HCT116 (cell line): ENCODE measurements at regions not wholly inside any gene's neighbourhood (a gene's known extent, or its start where the extent isn't known, plus 50 kb on each side); places are given as distances from the start of the nearest gene placed in this dataset.
A peak's percentile ranks its signal among the peaks of the same experiment; 100 is the strongest.

ENCODE experiments used
- EZH2phosphoT487 ChIP-seq: fragments of 200-600 bp; IDR thresholded peaks from 2 replicates; pipeline ENCODE4 v1.6.1; 2018; ENCODE audit warnings: antibody characterized with exemption, borderline replicate concordance
- TF ChIP-seq, protein P1 (sequence below), 3 experiments: fragments of 200-600 bp in 1 of 3; sonication (generic) in 1 of 3; IDR thresholded peaks in 2 of 3; conservative IDR thresholded peaks in 1 of 3; 2 replicates each; pipeline ENCODE4 v1.5.1; 2012 to 2017; ENCODE audit warnings: low read depth in 2 of 3, low read length in 2 of 3, antibody characterized with exemption in 1 of 3, borderline replicate concordance in 1 of 3, control low read depth in 1 of 3, mild to moderate bottlenecking in 1 of 3, mixed read lengths in 1 of 3, mixed run types in 1 of 3, moderate library complexity in 1 of 3; ENCODE audit not compliant: insufficient read depth in 1 of 3

GRCh38 chr4:162839814-162840213, 326.9 kb downstream of the NAF1 start:
- TF ChIP-seq, protein P1, sequence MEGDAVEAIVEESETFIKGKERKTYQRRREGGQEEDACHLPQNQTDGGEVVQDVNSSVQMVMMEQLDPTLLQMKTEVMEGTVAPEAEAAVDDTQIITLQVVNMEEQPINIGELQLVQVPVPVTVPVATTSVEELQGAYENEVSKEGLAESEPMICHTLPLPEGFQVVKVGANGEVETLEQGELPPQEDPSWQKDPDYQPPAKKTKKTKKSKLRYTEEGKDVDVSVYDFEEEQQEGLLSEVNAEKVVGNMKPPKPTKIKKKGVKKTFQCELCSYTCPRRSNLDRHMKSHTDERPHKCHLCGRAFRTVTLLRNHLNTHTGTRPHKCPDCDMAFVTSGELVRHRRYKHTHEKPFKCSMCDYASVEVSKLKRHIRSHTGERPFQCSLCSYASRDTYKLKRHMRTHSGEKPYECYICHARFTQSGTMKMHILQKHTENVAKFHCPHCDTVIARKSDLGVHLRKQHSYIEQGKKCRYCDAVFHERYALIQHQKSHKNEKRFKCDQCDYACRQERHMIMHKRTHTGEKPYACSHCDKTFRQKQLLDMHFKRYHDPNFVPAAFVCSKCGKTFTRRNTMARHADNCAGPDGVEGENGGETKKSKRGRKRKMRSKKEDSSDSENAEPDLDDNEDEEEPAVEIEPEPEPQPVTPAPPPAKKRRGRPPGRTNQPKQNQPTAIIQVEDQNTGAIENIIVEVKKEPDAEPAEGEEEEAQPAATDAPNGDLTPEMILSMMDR (IDR thresholded peaks at IDR 0.05 in 2 of 3, conservative IDR thresholded peaks at IDR 0.05 in 1 of 3; ENCODE audit: borderline replicate concordance in 1 of 3, insufficient read depth in 1 of 3, low read depth in 2 of 3, low read length in 2 of 3), result peak in 2 of 3 experiments; percentile 44 to 52; a peak in 4 of 6 replicates
- TF ChIP-seq EZH2phosphoT487, result no peak
